ENCODE measurements at regions not wholly inside any gene's neighbourhood (a gene's known extent, or its start where the extent isn't known, plus 50 kb on each side); places are given as distances from the start of the nearest gene placed in this dataset.

GRCh38 chr10:113399065-113399464 lies 153.8 kb upstream of the HABP2 start (continued):
- TF ChIP-seq CTCF (IDR thresholded peaks at IDR 0.05 in 2 of 3, conservative IDR thresholded peaks at IDR 0.05 in 1 of 3; ENCODE audit: borderline replicate concordance in 1 of 3, insufficient read depth in 1 of 3, low read depth in 2 of 3, low read length in 2 of 3) (no peak), ZBTB33 (IDR thresholded peaks at IDR 0.05; ENCODE audit: extremely low read depth, insufficient replicate concordance, low read length) (no peak), MAX (IDR thresholded peaks at IDR 0.05) (no peak), FOSL1 (IDR thresholded peaks at IDR 0.05; ENCODE audit: low read depth) (no peak), POLR2A (IDR thresholded peaks at IDR 0.05; ENCODE audit: borderline replicate concordance, extremely low read depth, insufficient read depth, insufficient read length) (no peak)

- H3K79me2 ChIP-seq (ENCODE audit: insufficient read depth, low read length): no peaks in the 10 kb centered on the region
- no peak overlapping the region for H2AFZ ChIP-seq (ENCODE audit: low read depth, low read length, poor library complexity, severe bottlenecking)
- ChIA-PET POLR2A (no interaction called here), RAD21 (ENCODE audit: low non-redundant PET in 1 of 2, low total read pairs in 2 of 2, uncharacterized antibody in 2 of 2, unreplicated experiment in 2 of 2) (no interaction called here), CTCF (no interaction called here)
- DNase-seq (ENCODE audit: low read depth, low spot score): no peak
- H3K27ac ChIP-seq (ENCODE audit: low read depth, low read length): no peak overlapping the region
- H4K20me1 ChIP-seq (ENCODE audit: insufficient read depth): no peaks in the 10 kb centered on the region
- H3K4me1 ChIP-seq (ENCODE audit: control insufficient read depth in 1 of 2, insufficient read depth in 2 of 2, low read length in 2 of 2): no peaks in the 10 kb centered on the region
- H3K4me2 ChIP-seq (ENCODE audit: low read length): no peak overlapping the region
- BruUV-seq (replicated peaks): no TSS peak
- no peaks in the 10 kb centered on the region for H3K36me3 ChIP-seq (ENCODE audit: control insufficient read depth in 1 of 2, insufficient read depth in 2 of 2, low read length in 2 of 2)
- no peaks in the 10 kb centered on the region for H3K9me2 ChIP-seq (ENCODE audit: insufficient read depth)
- no peak for TF ChIP-seq ZNF274 (IDR thresholded peaks at IDR 0.05; ENCODE audit: low read depth, low read length)
- no peak for TF ChIP-seq FOSL1 (IDR thresholded peaks at IDR 0.05; ENCODE audit: low read depth)
- no peak for TF ChIP-seq POLR2A (IDR thresholded peaks at IDR 0.05; ENCODE audit: borderline replicate concordance, extremely low read depth, insufficient read depth, insufficient read length)
- TF ChIP-seq SRF (IDR thresholded peaks at IDR 0.05; ENCODE audit: low read depth): no peak
- no peak for TF ChIP-seq REST (IDR thresholded peaks at IDR 0.05; ENCODE audit: low read depth)
- no peak for TF ChIP-seq ATF3 (IDR thresholded peaks at IDR 0.05)
- TF ChIP-seq CBX3 (IDR thresholded peaks at IDR 0.05; ENCODE audit: low read depth): no peak
- TF ChIP-seq ZFX (IDR thresholded peaks at IDR 0.05): no peak
- TF ChIP-seq YY1 (IDR thresholded peaks at IDR 0.05; ENCODE audit: extremely low read depth, insufficient replicate concordance, low read depth, low read length): no peak
- no peak for TF ChIP-seq JUND (IDR thresholded peaks at IDR 0.05)
- H3K9ac ChIP-seq (ENCODE audit: low read length): no peak overlapping the region
- H3K27me3 ChIP-seq (ENCODE audit: insufficient read depth, low read length): peaks cover 30% of the 10 kb centered on the region; the same call in 1 of the 2 replicates
- intact Hi-C loops (cut with micrococcal nuclease): no loop called here
- no peaks in the 10 kb centered on the region for H3K9me3 ChIP-seq (ENCODE audit: control insufficient read depth in 1 of 2, insufficient read depth in 1 of 2, low read depth in 1 of 2, low read length in 2 of 2)
- no peak for ATAC-seq
- no peak overlapping the region for H3K4me3 ChIP-seq (replicated peaks in 1 of 2; ENCODE audit: low read depth in 1 of 2, low read length in 2 of 2)
These were observed 150.3 kb upstream of the HABP2 start for GRCh38 chr10:113402602-113403001.
